DOHH2 (cell line): ENCODE measurements at regions not wholly inside any gene's neighbourhood (a gene's known extent, or its start where the extent isn't known, plus 50 kb on each side); places are given as distances from the start of the nearest gene placed in this dataset.

ENCODE experiments used
- H3F3A ChIP-seq: fragments of 200-600 bp; sonication (generic), shearing (Covaris generic); 2 replicates; pipeline ENCODE4 v1.6.0; 2016; ENCODE audit warnings: antibody characterized with exemption, mild to moderate bottlenecking; ENCODE audit not compliant: control insufficient read depth, insufficient read depth
- H3K27ac ChIP-seq: fragments of 200-600 bp; sonication (generic); 2 replicates; pipeline ENCODE4 v1.5.1; 2014; ENCODE audit warnings: low read depth, mild to moderate bottlenecking, low read length, moderate library complexity
- H3K27me3 ChIP-seq: fragments of 200-600 bp; sonication (generic); 2 replicates; pipeline ENCODE4 v1.6.1; 2014; ENCODE audit warnings: mild to moderate bottlenecking, low read length, mixed read lengths; ENCODE audit not compliant: control insufficient read depth
- H3K36me3 ChIP-seq: fragments of 200-600 bp; sonication (generic); 2 replicates; pipeline ENCODE4 v1.6.1; 2014; ENCODE audit warnings: mild to moderate bottlenecking, low read length, moderate library complexity, mixed read lengths; ENCODE audit not compliant: control insufficient read depth
- H3K4me1 ChIP-seq: fragments of 200-600 bp; sonication (generic); 2 replicates; pipeline ENCODE4 v1.6.1; 2014; ENCODE audit warnings: mild to moderate bottlenecking, low read length, mixed read lengths; ENCODE audit not compliant: control insufficient read depth
- H3K4me2 ChIP-seq: fragments of 200-600 bp; sonication (generic); 2 replicates; pipeline ENCODE4 v1.6.0; 2014; ENCODE audit warnings: mild to moderate bottlenecking, low read length, moderate library complexity
- H3K4me3 ChIP-seq: fragments of 200-600 bp; sonication (generic); 2 replicates; pipeline ENCODE4 v1.5.1; 2014; ENCODE audit warnings: mild to moderate bottlenecking, low read length, mixed read lengths
- H3K79me2 ChIP-seq: fragments of 200-600 bp; sonication (generic); 2 replicates; pipeline ENCODE4 v1.6.1; 2014; ENCODE audit warnings: mild to moderate bottlenecking, low read length, mixed read lengths; ENCODE audit not compliant: control insufficient read depth
- H3K9me2 ChIP-seq: fragments of 200-600 bp; sonication (generic); replicated peaks from 2 replicates; pipeline ENCODE4 v1.6.1; 2014; ENCODE audit warnings: mild to moderate bottlenecking, low read length, mixed read lengths; ENCODE audit not compliant: control insufficient read depth
- H3K9me3 ChIP-seq: fragments of 200-600 bp; sonication (generic); 2 replicates; pipeline ENCODE4 v1.6.1; 2014; ENCODE audit warnings: antibody characterized with exemption, low read length, mixed read lengths; ENCODE audit not compliant: control insufficient read depth, insufficient read depth
- H4K20me1 ChIP-seq: fragments of 200-600 bp; sonication (generic); 2 replicates; pipeline ENCODE4 v1.6.0; 2014; ENCODE audit warnings: low read depth, mild to moderate bottlenecking, antibody characterized with exemption, low read length, moderate library complexity; ENCODE audit not compliant: control insufficient read depth, insufficient read depth
- CTCF ChIP-seq: fragments of 200-600 bp; sonication (generic); IDR thresholded peaks from one replicate; pipeline ENCODE4 v1.5.1; 2014; ENCODE audit warnings: antibody characterized with exemption, mild to moderate bottlenecking, low read depth, low read length; ENCODE audit not compliant: poor library complexity, severe bottlenecking
- EZH2phosphoT487 ChIP-seq: fragments of 200-600 bp; sonication (generic); IDR thresholded peaks from 2 replicates; pipeline ENCODE4 v1.6.1; 2017; ENCODE audit warnings: borderline replicate concordance, mild to moderate bottlenecking, antibody characterized with exemption, low read length, moderate library complexity, mixed read lengths

- Histone ChIP-seq H3K27ac (no peak overlapping the region), H3K9me3 (no peaks in the 10 kb centered on the region), H3K27me3 (no peaks in the 10 kb centered on the region), H3K9me2 (no peaks in the 10 kb centered on the region), H3K36me3 (no peaks in the 10 kb centered on the region), H3K4me2 (no peak overlapping the region), H3F3A (no peaks in the 10 kb centered on the region), H3K4me1 (no peaks in the 10 kb centered on the region), H4K20me1 (no peaks in the 10 kb centered on the region), H3K4me3 (no peak overlapping the region), H3K79me2 (no peaks in the 10 kb centered on the region)
- TF ChIP-seq EZH2phosphoT487, result no peak
- no peak for TF ChIP-seq CTCF
These were observed 281.2 kb upstream of the ALCAM start for GRCh38 chr3:105085506-105085905.

- Histone ChIP-seq H3K9me3 (no peaks in the 10 kb centered on the region; the same call in 1 of the 2 replicates), H3F3A (no peaks in the 10 kb centered on the region)
- TF ChIP-seq CTCF, result no peak
- no peak for TF ChIP-seq EZH2phosphoT487
These were observed 273.1 kb upstream of the ALCAM start for GRCh38 chr3:105093371-105094252.

GRCh38 chr3:105094588-105094987 is 272.1 kb upstream of the ALCAM start:
- Histone ChIP-seq H3K4me1 (no peaks in the 10 kb centered on the region), H3F3A (no peaks in the 10 kb centered on the region), H3K27me3 (no peaks in the 10 kb centered on the region), H3K4me3 (no peak overlapping the region), H3K9me3 (no peaks in the 10 kb centered on the region; the same call in 1 of the 2 replicates), H3K36me3 (no peaks in the 10 kb centered on the region), H3K9me2 (no peaks in the 10 kb centered on the region), H3K79me2 (no peaks in the 10 kb centered on the region), H3K27ac (no peak overlapping the region), H4K20me1 (no peaks in the 10 kb centered on the region), H3K4me2 (no peak overlapping the region)
- TF ChIP-seq EZH2phosphoT487 (no peak), CTCF (no peak)

More at GRCh38 chr3:105093371-105094252, 273.1 kb upstream of the ALCAM start:
- Histone ChIP-seq H3K9me2 (no peaks in the 10 kb centered on the region), H3K4me1 (no peaks in the 10 kb centered on the region), H3K4me2 (no peak overlapping the region), H3K4me3 (no peak overlapping the region), H3K27ac (no peak overlapping the region), H3K79me2 (no peaks in the 10 kb centered on the region), H4K20me1 (no peaks in the 10 kb centered on the region), H3K27me3 (no peaks in the 10 kb centered on the region), H3K36me3 (no peaks in the 10 kb centered on the region)
